GM19035 (cell line): ENCODE measurements at regions not wholly inside any gene's neighbourhood (a gene's known extent, or its start where the extent isn't known, plus 50 kb on each side); places are given as distances from the start of the nearest gene placed in this dataset.

Source experiments
- ATAC-seq: cut with Tn5 transposase; IDR thresholded peaks from one replicate; pipeline ENCODE4 v1.9.1; 2021; ENCODE audit not compliant: unreplicated experiment

DNA sequence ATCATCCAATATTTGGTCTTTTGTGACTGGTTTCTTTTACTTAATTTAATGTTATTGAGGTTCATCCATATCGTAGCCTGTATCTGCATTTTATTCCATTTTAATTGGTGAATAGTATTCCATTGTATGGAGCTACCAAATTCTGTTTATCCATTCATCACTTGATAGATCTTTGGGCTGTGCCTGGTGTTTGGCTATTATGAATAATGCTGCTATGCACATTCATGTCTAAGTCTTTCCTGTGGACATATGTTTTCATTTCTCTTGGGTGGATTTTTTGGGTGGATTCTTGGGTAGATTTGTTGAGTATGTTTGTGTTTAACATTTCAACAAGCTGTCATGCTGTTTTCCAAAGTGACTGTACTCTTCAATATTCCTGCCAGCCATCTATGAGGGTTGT, 52.5 kb upstream of the NEDD4L start:
- no peak for ATAC-seq

- ATAC-seq: no peak
Observed at GRCh38 chr18:57989536-57989935, 54.5 kb upstream of the NEDD4L start.

GRCh38 chr18:57984490-57985115, 59.4 kb upstream of the NEDD4L start:
- no peak for ATAC-seq

- no peak for ATAC-seq
Observed at GRCh38 chr18:57983965-57984364, 60.1 kb upstream of the NEDD4L start.

DNA sequence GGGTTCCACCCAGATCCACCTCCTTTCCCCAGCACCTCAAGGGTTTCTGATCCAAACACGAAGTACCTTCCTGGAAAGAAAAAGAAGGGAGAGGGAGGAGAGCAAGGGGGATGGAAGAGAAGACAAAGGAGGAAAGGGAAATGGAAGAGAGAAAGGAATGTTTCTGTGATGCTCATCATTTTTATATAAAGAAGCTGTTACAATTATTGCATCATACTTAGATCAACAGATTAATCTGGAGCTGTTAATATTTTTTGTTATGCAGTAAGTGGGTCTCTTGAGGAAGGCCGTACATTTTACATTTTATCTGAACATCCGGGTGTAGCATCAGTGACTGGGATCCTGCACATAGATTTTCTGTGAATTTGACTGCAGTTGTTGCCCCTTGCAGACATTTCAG, 60.6 kb upstream of the NEDD4L start:
- no peak for ATAC-seq

- ATAC-seq: no peak
Observed at GRCh38 chr18:57982372-57983021, 61.5 kb upstream of the NEDD4L start.

- ATAC-seq: no peak
Observed at GRCh38 chr18:57981308-57982028, 62.6 kb upstream of the NEDD4L start.

- ATAC-seq: no peak
Observed at GRCh38 chr18:57980573-57981307, 63.3 kb upstream of the NEDD4L start.

DNA sequence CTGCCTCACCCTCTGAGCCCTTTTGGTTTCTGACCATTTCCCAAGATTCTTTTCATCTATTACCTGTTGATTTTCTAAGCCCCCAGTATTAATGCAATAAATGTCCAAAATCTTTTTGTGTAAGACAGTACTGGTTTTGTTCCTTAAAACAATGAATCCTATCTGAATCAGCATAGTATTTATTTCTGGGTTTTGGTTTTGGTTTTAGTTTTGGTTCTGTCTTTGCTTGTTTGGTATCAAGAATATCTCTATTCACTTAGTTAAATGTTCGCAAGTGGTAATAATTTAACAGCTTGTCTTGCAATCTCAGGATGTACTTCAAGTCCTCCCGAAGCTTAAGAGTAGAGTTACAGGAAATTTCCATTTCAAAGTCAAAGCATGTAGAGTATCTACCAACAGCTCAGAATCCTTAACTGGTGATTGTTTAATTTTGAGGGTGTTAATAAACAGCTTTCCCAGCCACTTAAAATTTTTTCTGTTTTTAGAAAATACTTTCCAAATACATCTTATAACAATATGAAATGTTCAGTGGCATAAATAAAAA, 67.7 kb upstream of the NEDD4L start:
- ATAC-seq: no peak

DNA sequence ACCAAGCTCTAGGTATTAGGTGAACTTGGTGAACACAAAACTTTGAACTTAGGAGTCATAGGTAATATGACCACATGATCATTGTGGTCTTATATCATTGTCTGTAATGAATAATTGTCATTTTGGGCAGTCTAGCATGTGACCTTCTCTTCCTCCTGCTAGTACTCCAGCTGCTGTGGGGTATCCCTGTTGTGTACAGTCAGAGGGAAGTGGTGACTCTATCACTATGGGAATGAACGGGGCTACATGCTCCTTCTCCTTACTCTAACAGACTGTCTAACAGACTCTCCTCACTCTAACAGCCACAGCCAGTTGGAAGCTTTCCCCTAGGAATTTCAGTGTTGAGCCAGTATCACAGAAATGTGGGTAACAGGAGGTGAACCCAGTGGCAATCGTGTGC, 68.2 kb upstream of the NEDD4L start:
- ATAC-seq: no peak

DNA sequence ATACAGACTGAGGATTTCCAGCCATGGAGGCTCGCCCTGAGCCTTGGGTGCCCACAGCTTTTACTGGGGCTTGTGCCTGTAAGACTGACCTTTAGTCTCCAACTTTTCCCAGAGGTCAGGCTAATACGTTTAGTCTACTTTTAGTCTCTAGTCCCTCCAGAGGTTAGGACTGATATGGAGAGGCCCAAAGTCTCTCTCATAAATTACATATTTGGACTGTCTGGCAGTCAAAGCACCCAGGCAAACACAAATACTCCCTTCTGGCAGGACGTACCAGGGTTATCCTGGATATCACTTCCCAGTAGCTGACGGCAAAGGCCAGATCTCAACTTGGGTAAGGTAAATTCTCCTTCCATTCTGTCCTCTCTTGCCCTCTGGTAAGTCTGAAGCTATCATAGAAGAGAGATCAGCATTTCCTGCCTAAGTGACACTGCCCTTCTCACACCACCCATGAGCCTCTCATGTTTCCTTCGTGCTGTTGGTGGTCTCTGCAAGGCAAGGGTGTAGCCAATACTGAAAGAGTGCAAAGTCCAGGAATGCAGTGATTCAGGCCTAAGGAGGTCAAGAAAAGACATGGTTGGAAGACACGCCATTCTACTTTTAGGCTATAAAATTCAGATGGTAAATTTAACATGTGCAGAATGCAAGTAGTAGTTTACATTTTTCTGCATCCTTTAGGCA, 69.3 kb upstream of the NEDD4L start:
- no peak for ATAC-seq

DNA sequence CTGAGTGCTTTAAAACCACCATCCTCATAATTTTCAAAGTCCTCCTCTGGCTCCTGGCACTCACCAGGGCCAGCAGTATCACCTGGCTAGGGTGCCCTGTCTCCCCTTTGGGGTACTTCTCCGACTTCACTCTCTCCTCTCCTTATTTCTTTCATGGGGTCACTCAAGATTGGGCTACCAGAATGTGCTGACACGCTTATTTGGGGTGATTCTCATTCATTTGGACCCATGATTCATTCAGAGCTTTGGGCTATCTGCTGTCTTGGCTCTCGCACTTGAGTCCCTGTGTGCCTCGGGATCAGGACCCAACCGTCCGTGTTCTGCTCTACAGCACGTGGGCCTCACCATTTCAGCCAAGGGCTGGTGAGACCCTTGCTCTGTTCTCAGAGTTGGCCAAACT, 70.1 kb upstream of the NEDD4L start:
- ATAC-seq: no peak

DNA sequence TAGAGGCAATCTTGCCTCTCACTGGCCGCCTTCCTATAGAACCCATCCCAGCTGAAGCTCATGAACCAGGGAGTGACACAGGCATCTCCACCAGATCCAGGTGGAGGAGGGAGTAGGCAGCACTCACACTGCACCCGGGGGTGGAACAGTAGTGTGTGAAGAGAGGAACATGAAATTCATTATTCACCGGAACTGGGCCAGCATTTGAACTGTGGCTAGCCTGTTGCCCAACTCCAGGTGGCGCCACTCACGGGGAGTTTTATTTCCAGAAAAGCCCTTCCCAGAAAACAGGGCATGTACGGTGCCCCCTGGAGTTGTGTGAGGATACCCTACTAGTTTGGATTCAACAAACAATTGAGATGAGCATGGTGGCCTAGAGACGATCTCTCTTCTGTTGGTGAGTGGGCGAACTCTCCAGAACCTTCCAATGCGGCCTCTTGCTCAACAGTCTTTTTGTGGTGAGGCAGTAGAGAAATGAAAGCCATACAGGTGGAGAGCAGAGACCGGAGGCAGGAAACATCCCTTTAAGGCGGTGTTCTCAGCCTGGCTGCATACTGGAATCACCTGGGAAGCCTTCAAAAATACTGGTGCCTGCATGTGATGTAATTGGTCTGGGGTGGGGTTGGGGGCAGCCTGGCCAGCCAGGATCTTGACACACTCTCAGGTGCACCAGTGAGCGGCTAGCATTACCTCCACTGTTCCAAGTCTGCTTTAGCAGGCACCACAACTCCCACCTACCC, 73.5 kb upstream of the NEDD4L start:
- no peak for ATAC-seq

DNA sequence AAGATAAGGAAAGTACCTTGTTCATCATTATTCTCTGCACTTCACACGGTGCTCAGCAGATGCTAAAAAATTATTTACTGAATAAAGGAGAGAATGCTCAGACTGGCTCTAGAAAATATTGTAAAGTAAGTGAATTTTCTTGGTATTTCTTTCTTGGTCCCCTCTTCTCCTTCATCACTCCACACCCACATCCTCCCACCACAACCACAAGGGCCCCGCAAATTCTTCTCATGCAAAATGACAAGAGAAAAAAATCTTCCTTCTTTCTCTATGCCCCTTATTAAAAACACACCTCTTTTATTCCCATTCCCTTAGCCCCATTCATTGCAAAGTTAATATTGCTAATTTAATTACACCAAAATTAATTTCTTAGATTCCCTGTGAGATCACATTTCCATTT, 74.2 kb upstream of the NEDD4L start:
- ATAC-seq: no peak

DNA sequence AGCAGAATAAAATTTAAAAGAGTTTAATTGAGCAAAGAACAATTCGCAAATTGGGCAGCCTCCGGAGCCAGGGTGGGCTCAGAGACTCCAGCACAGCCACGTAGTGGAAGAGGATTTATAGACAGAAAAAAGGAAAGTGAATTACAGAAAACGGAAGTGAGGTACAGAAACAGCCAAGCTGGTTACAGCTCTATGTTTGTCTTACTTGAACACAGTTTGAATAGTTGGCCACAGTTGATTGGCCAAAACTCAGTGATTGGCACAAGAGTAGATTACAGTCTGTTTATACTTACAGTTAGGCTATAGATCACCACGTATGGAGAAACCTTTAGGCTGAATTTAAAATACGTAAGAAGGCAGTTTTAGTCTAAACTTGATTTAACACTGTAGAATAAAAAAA, 78.8 kb upstream of the NEDD4L start:
- no peak for ATAC-seq

- no peak for ATAC-seq
Observed at GRCh38 chr18:57961876-57962505, 82.0 kb upstream of the NEDD4L start.

DNA sequence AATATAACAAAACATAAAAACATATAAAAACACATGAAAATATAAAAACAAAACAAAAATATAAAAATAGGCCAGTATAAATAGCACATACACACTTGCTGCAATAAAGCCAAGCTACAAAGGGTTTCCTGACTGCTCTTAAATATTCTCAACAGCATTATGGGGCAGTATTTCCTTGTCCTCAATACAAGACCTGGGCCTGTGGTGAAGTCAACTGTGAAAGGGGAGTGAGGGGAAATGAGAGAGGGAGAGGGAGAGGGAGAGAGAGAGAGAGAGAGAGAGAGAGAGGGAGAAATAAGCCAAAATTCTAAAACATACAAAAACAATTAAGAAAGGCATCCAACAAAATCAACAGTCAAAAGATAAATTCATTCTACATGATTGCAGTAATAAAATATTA, 82.6 kb upstream of the NEDD4L start:
- no peak for ATAC-seq

GRCh38 chr18:57959278-57959677, 84.7 kb upstream of the NEDD4L start:
- ATAC-seq: peak; percentile 59

DNA sequence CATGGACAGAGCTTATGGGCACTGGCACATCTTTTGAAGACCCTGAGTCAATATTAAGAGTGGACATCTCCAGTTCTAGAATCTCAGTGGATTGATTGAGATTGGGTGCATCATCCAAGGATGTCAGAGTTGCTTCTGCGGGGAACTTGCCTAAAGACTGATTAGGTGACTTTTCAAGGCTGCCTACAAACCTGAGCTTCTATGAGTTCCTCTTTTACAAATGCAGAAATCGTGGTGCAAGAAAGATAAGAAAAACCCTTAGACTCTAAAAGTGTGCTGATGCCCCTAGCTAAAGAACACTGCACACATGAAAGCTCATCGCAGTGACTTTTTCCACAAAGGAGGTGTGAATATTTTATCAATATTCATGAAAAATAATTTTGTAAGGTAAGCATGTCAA, 86.8 kb upstream of the NEDD4L start:
- no peak for ATAC-seq

DNA sequence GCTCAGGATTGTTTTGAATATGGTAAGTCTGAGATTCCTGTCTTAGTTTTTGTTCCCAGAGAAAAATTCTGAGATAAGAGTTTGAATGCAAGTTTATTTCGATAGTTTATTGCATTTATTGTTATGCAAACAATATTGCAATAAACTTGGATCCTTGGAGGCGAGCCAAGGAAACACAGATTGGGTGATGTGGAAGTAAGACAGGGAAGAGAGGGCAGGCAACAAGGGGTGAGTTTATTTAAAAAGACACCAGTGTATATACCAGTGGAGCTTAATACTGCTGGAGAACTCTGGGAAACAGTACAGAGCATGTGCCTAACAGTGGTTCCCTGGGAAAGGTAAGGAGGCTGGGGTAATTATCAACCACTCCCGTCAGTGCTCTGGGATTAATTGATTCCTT, 87.5 kb upstream of the NEDD4L start:
- ATAC-seq: no peak
